Upper lobe of left lung (tissue), 4 donors: ENCODE measurements at regions not wholly inside any gene's neighbourhood (a gene's known extent, or its start where the extent isn't known, plus 50 kb on each side); places are given as distances from the start of the nearest gene placed in this dataset.

Experiments
- CTCF ChIP-seq, 6 experiments: fragments of 450-650 bp in 4 of 6; fragments of 200-600 bp in 2 of 6; sonication (generic) in 2 of 6; IDR thresholded peaks; one replicate each; pipeline ENCODE4 v1.5.1; 2016 to 2019; ENCODE audit warnings: antibody characterized with exemption in 6 of 6
- EP300 ChIP-seq, 4 donors: sonication (generic); formaldehyde crosslinking; IDR thresholded peaks; one replicate each; pipeline ENCODE4 v1.5.1; 2017; ENCODE audit warnings: antibody characterized with exemption in 4 of 4, control low read depth in 2 of 4
- POLR2A ChIP-seq, 4 donors: fragments of 450-650 bp; IDR thresholded peaks; one replicate each; pipeline ENCODE4 v1.5.1; 2016 to 2017; ENCODE audit warnings: antibody characterized with exemption in 4 of 4, mild to moderate bottlenecking in 2 of 4
- POLR2AphosphoS5 ChIP-seq, 2 donors: sonication (generic); formaldehyde crosslinking; IDR thresholded peaks; one replicate each; pipeline ENCODE4 v1.5.1; 2017; ENCODE audit warnings: antibody characterized with exemption in 2 of 2

- TF ChIP-seq CTCF (IDR thresholded peaks at IDR 0.05) (no peak), POLR2AphosphoS5 (IDR thresholded peaks at IDR 0.05) (no peak), EP300 (IDR thresholded peaks at IDR 0.05) (no peak), POLR2A (IDR thresholded peaks at IDR 0.05) (no peak)
Observed at GRCh38 chr19:34590228-34590627, 86.7 kb downstream of the SCGB2B2 start.
